ENCODE measurements at regions not wholly inside any gene's neighbourhood (a gene's known extent, or its start where the extent isn't known, plus 50 kb on each side); places are given as distances from the start of the nearest gene placed in this dataset.

GRCh38 chr5:74340476-74340875 lies 300.1 kb downstream of the ENC1 start:
- FAIRE-seq: no peak
- Histone ChIP-seq H3K27me3 (replicated peaks in 1 of 2; ENCODE audit: control insufficient read depth in 2 of 2, insufficient read depth in 2 of 2, low read length in 1 of 2) (no peaks in the 10 kb centered on the region), H3K9ac (ENCODE audit: control insufficient read depth, insufficient read depth, low read length) (no peak overlapping the region), H4K20me1 (ENCODE audit: control insufficient read depth, insufficient read depth) (no peaks in the 10 kb centered on the region), H3K36me3 (ENCODE audit: control insufficient read depth in 2 of 2, insufficient read depth in 2 of 2, low read length in 1 of 2) (no peaks in the 10 kb centered on the region), H3K79me2 (ENCODE audit: control insufficient read depth, insufficient read depth, low read length) (no peaks in the 10 kb centered on the region), H3K4me3 (no peak overlapping the region), H3K27ac (ENCODE audit: control insufficient read depth, insufficient read depth) (no peak overlapping the region), H3K4me1 (ENCODE audit: control insufficient read depth, insufficient read depth, low read length) (no peaks in the 10 kb centered on the region), H3K4me2 (ENCODE audit: control insufficient read depth, insufficient read depth) (no peak overlapping the region), H3K9me3 (replicated peaks; ENCODE audit: control insufficient read depth, insufficient read depth, low read length) (no peaks in the 10 kb centered on the region), H2AFZ (ENCODE audit: control insufficient read depth, low read depth, low read length) (no peak overlapping the region)
- WGBS (ENCODE audit: insufficient coverage, insufficient replicate concordance, low lambda C conversion rate, missing lambda C conversion rate): 59% methylated on average over 5 of the region's 5 CpGs
- ATAC-seq: no peak
- RAD21 ChIA-PET (ENCODE audit: unreplicated experiment): no interaction called here
- in situ Hi-C loops (cut with MboI): no loop called here
- TF ChIP-seq MXI1 (IDR thresholded peaks at IDR 0.05; ENCODE audit: low read depth, low read length): no peak
- TF ChIP-seq, protein P1, sequence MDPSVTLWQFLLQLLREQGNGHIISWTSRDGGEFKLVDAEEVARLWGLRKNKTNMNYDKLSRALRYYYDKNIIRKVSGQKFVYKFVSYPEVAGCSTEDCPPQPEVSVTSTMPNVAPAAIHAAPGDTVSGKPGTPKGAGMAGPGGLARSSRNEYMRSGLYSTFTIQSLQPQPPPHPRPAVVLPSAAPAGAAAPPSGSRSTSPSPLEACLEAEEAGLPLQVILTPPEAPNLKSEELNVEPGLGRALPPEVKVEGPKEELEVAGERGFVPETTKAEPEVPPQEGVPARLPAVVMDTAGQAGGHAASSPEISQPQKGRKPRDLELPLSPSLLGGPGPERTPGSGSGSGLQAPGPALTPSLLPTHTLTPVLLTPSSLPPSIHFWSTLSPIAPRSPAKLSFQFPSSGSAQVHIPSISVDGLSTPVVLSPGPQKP (IDR thresholded peaks at IDR 0.05; ENCODE audit: low read depth, low read length): no peak
- no peak for TF ChIP-seq CEBPZ (IDR thresholded peaks at IDR 0.05; ENCODE audit: low read depth, low read length)
- TF ChIP-seq RCOR1 (conservative IDR thresholded peaks at IDR 0.05; ENCODE audit: low read depth, low read length): no peak
- TF ChIP-seq NR2C1 (IDR thresholded peaks at IDR 0.05): no peak
- no peak for TF ChIP-seq PAX8 (IDR thresholded peaks at IDR 0.05)
- no peak for TF ChIP-seq FOXM1 (IDR thresholded peaks at IDR 0.05; ENCODE audit: low read depth, low read length)
- no peak for TF ChIP-seq USF1 (IDR thresholded peaks at IDR 0.05; ENCODE audit: borderline replicate concordance, extremely low read length, insufficient read depth, low read depth, low read length)
- TF ChIP-seq TAF1 (IDR thresholded peaks at IDR 0.05; ENCODE audit: borderline replicate concordance, low read depth, low read length): no peak
- POLR2A ChIA-PET: no interaction called here
- BruUV-seq (replicated peaks): no TSS peak
- no peak for DNase-seq (ENCODE audit: low read depth, low spot score)
- SMC1A ChIA-PET (ENCODE audit: uncharacterized antibody, unreplicated experiment): no interaction called here
- CTCF ChIA-PET: interaction anchor here (0.6 kb wide), 1 partner anchor 393 kb away, joined by 3 read pairs; no protein-coding TSS in a partner anchor
- intact Hi-C loops (cut with micrococcal nuclease; ENCODE audit: unreplicated experiment): loop anchor here (10.0 kb wide), 1 partner anchor 1214 kb away; no protein-coding TSS in a partner anchor
